GM13977 (cell line): ENCODE measurements at regions not wholly inside any gene's neighbourhood (a gene's known extent, or its start where the extent isn't known, plus 50 kb on each side); places are given as distances from the start of the nearest gene placed in this dataset.

ENCODE experiments used
- DNase-seq: peaks from one replicate; pipeline ENCODE4 v3.0.0; 2012; ENCODE audit warnings: low spot score
- CTCF ChIP-seq: IDR thresholded peaks from 2 replicates; pipeline ENCODE4 v1.5.1; 2012; ENCODE audit warnings: mild to moderate bottlenecking, control low read depth; ENCODE audit not compliant: insufficient read depth; ENCODE audit errors: extremely low read depth, missing control alignments
- in situ Hi-C: fragments of 300-500 bp; cut with MboI; formaldehyde crosslinking; loops from one replicate; pipeline ENCODE4 v1.12.0; 2022; ENCODE audit warnings: low sequenced_read_pairs, low pct_unique_long_range_greater_than_20kb, mixed read lengths, inconsistent platforms; ENCODE audit not compliant: unreplicated experiment

- in situ Hi-C loops, result no loop called here
- no peak for DNase-seq
- TF ChIP-seq CTCF, result no peak
These were observed 674.8 kb downstream of the TMTC2 start for GRCh38 chr12:83361475-83361874.

- DNase-seq, result no peak
- in situ Hi-C loops, result no loop called here
- no peak for TF ChIP-seq CTCF
These were observed 674.4 kb downstream of the TMTC2 start for GRCh38 chr12:83361071-83361470.

- no peak for DNase-seq
- in situ Hi-C loops, result no loop called here
These were observed 663.4 kb downstream of the TMTC2 start for GRCh38 chr12:83349907-83350611.

GRCh38 chr12:83346333-83346732 lies 659.6 kb downstream of the TMTC2 start:
- no peak for DNase-seq
- TF ChIP-seq CTCF, result no peak
- in situ Hi-C loops, result no loop called here

More at GRCh38 chr12:83349907-83350611, 663.4 kb downstream of the TMTC2 start:
- no peak for TF ChIP-seq CTCF

GRCh38 chr12:83343767-83344166 lies 657.1 kb downstream of the TMTC2 start:
- no peak for TF ChIP-seq CTCF
- DNase-seq, result no peak
- in situ Hi-C loops, result no loop called here

- no peak for TF ChIP-seq CTCF
- no peak for DNase-seq
- in situ Hi-C loops, result no loop called here
These were observed 649.0 kb downstream of the TMTC2 start for GRCh38 chr12:83335748-83336147.
